Gastroesophageal sphincter (tissue), 3 donors: ENCODE measurements at regions not wholly inside any gene's neighbourhood (a gene's known extent, or its start where the extent isn't known, plus 50 kb on each side); places are given as distances from the start of the nearest gene placed in this dataset.

Experiments used
- POLR2A ChIP-seq, 2 donors: fragments of 450-650 bp; IDR thresholded peaks; one replicate each; pipeline ENCODE4 v1.6.1; 2017; ENCODE audit warnings: antibody characterized with exemption in 2 of 2, mild to moderate bottlenecking in 2 of 2, moderate library complexity in 1 of 2
- POLR2AphosphoS5 ChIP-seq: sonication (generic); formaldehyde crosslinking; IDR thresholded peaks from one replicate; pipeline ENCODE4 v1.6.1; 2017; ENCODE audit warnings: antibody characterized with exemption
- TF ChIP-seq, protein P1 (sequence below), 4 experiments: fragments of 200-600 bp in 2 of 4; fragments of 450-650 bp in 2 of 4; sonication (generic) in 1 of 4; IDR thresholded peaks; one replicate each; pipeline ENCODE4 v1.5.1; 2017 to 2019; ENCODE audit warnings: antibody characterized with exemption in 4 of 4, mild to moderate bottlenecking in 2 of 4, moderate library complexity in 2 of 4

DNA sequence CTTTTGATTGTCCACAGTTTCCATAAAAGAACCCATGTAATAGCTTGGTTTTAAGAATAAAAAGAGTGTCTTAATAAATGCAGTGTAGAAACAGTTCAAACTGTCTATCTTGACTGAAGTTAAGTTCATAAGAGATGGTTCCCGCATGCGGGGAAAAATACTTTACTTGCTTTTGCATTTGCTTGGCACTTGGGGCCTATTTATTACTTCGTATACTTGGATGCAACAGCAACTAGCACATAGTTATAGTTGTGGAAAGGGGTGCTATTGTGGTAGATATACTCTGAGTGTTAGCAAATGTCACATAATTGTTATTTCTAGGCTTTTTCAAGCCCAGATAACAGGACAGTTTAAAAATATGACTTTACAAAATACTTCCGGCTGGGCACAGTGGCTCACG is 97.7 kb upstream of the HMGCLL1 start:
- TF ChIP-seq, protein P1, sequence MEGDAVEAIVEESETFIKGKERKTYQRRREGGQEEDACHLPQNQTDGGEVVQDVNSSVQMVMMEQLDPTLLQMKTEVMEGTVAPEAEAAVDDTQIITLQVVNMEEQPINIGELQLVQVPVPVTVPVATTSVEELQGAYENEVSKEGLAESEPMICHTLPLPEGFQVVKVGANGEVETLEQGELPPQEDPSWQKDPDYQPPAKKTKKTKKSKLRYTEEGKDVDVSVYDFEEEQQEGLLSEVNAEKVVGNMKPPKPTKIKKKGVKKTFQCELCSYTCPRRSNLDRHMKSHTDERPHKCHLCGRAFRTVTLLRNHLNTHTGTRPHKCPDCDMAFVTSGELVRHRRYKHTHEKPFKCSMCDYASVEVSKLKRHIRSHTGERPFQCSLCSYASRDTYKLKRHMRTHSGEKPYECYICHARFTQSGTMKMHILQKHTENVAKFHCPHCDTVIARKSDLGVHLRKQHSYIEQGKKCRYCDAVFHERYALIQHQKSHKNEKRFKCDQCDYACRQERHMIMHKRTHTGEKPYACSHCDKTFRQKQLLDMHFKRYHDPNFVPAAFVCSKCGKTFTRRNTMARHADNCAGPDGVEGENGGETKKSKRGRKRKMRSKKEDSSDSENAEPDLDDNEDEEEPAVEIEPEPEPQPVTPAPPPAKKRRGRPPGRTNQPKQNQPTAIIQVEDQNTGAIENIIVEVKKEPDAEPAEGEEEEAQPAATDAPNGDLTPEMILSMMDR (IDR thresholded peaks at IDR 0.05), result no peak
- TF ChIP-seq POLR2A (IDR thresholded peaks at IDR 0.05) (no peak), POLR2AphosphoS5 (no peak)
